ENCODE measurements at regions not wholly inside any gene's neighbourhood (a gene's known extent, or its start where the extent isn't known, plus 50 kb on each side); places are given as distances from the start of the nearest gene placed in this dataset.

DNA sequence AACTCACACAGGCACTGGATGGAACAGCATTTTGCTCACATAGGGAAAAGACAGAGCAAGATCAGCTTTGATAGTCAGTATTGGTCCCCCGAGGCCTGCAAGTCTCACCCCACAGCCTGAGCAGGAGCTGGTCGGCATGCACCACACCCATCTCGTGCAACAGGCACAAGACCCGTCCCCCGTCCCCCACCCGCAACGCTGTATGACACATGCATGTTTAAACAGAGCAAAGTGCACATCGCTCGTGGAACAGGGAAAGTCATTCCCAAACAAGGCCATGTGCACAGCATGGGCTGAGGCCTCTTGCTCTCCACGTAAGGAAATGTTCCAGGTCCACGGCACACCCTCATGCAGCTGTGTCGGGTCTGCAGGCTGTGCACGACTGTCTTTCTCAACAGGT lies 527.2 kb downstream of the ACTR3B start:
- no peak overlapping the region for H4K5ac ChIP-seq (ENCODE audit: low read length)
- H2BK120ac ChIP-seq (ENCODE audit: low read depth, low read length), result no peak overlapping the region
- H2BK15ac ChIP-seq (replicated peaks; ENCODE audit: low read depth), result no peak overlapping the region
- H3K9ac ChIP-seq (ENCODE audit: low read length), result no peak overlapping the region
- WGBS (ENCODE audit: extremely low coverage, insufficient coverage, low lambda C conversion rate), result no CpG with 5 or more reads among the region's 13 CpGs
- no peak overlapping the region for H3K4me3 ChIP-seq (ENCODE audit: low read length)
- no peak overlapping the region for H3K4ac ChIP-seq (ENCODE audit: low read depth, low read length)
- H3K79me2 ChIP-seq (ENCODE audit: control insufficient read depth, insufficient read depth, low read length), result no peaks in the 10 kb centered on the region
- no peak overlapping the region for H3K18ac ChIP-seq (ENCODE audit: low read length)
- H2AK5ac ChIP-seq (ENCODE audit: low read length), result no peak overlapping the region
- no peak for DNase-seq
- H4K8ac ChIP-seq (ENCODE audit: low read depth, low read length), result no peak overlapping the region
- H2BK5ac ChIP-seq (ENCODE audit: low read length), result no peak overlapping the region
- no peak overlapping the region for H3K27ac ChIP-seq (ENCODE audit: low read depth, low read length)
- no peaks in the 10 kb centered on the region for H3K36me3 ChIP-seq (ENCODE audit: control insufficient read depth, insufficient read depth, low read length)
- no peaks in the 10 kb centered on the region for H3K27me3 ChIP-seq (ENCODE audit: insufficient read depth, low read length, poor library complexity)
- H3K4me2 ChIP-seq (ENCODE audit: low read length), result no peak overlapping the region
- no peaks in the 10 kb centered on the region for H3K4me1 ChIP-seq (ENCODE audit: control insufficient read depth, low read depth, low read length)
- no peak overlapping the region for H3K56ac ChIP-seq (ENCODE audit: low read length)
- H3K23ac ChIP-seq (ENCODE audit: low read length), result no peak overlapping the region
- no peaks in the 10 kb centered on the region for H3K79me1 ChIP-seq (ENCODE audit: low read length)

- no peak overlapping the region for H3K23ac ChIP-seq (ENCODE audit: low read length)
These were observed 530.5 kb downstream of the ACTR3B start for GRCh38 chr7:153290066-153290465.

DNA sequence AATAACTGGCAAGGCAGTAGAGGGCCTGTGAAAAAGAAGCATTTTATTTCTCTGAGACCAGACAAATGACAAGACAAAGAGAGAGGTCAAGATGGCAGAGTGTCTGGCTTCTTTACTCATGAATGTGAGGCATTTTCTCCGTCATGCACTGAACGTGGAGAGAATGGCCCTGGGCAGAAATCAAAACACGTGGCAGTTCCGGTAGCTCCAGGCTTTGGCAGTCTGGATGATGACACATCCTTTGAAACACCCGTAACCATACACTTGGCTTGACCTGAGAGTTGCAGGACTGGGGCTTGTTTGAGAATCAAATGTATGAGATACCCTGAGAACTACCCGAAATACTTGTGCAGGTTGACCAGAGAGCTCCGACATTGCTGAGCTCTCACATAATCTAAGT lies 537.6 kb downstream of the ACTR3B start:
- no peak overlapping the region for H2AK5ac ChIP-seq (ENCODE audit: low read length)
- H3K23ac ChIP-seq (ENCODE audit: low read length), result no peak overlapping the region
- peak; percentile 6 for DNase-seq
- no peak overlapping the region for H3K18ac ChIP-seq (ENCODE audit: low read length)
- H2BK120ac ChIP-seq (ENCODE audit: low read depth, low read length), result no peak overlapping the region
- H3K56ac ChIP-seq (ENCODE audit: low read length), result no peak overlapping the region
- H3K4me3 ChIP-seq (ENCODE audit: low read length), result no peak overlapping the region
- no peaks in the 10 kb centered on the region for H3K36me3 ChIP-seq (ENCODE audit: control insufficient read depth, insufficient read depth, low read length)
- no peaks in the 10 kb centered on the region for H3K79me2 ChIP-seq (ENCODE audit: control insufficient read depth, insufficient read depth, low read length)
- no peak overlapping the region for H3K4ac ChIP-seq (ENCODE audit: low read depth, low read length)
- no peak overlapping the region for H4K8ac ChIP-seq (ENCODE audit: low read depth, low read length)
- H2BK15ac ChIP-seq (replicated peaks; ENCODE audit: low read depth), result no peak overlapping the region
- no peaks in the 10 kb centered on the region for H3K79me1 ChIP-seq (ENCODE audit: low read length)
- no peaks in the 10 kb centered on the region for H3K27me3 ChIP-seq (ENCODE audit: insufficient read depth, low read length, poor library complexity)
- H2BK5ac ChIP-seq (ENCODE audit: low read length), result no peak overlapping the region
- no peak overlapping the region for H4K5ac ChIP-seq (ENCODE audit: low read length)
- H3K4me2 ChIP-seq (ENCODE audit: low read length), result no peak overlapping the region
- no CpG with 5 or more reads among the region's 7 CpGs for WGBS (ENCODE audit: extremely low coverage, insufficient coverage, low lambda C conversion rate)
- H3K9ac ChIP-seq (ENCODE audit: low read length), result no peak overlapping the region
- H3K4me1 ChIP-seq (ENCODE audit: control insufficient read depth, low read depth, low read length), result no peaks in the 10 kb centered on the region
- no peak overlapping the region for H3K27ac ChIP-seq (ENCODE audit: low read depth, low read length)

More at GRCh38 chr7:153290066-153290465, 530.5 kb downstream of the ACTR3B start:
- Histone ChIP-seq H2BK5ac (ENCODE audit: low read length) (no peak overlapping the region), H3K9ac (ENCODE audit: low read length) (no peak overlapping the region), H4K8ac (ENCODE audit: low read depth, low read length) (no peak overlapping the region), H3K4me1 (ENCODE audit: control insufficient read depth, low read depth, low read length) (no peaks in the 10 kb centered on the region), H3K4me3 (ENCODE audit: low read length) (no peak overlapping the region), H3K79me1 (ENCODE audit: low read length) (no peaks in the 10 kb centered on the region), H4K5ac (ENCODE audit: low read length) (no peak overlapping the region), H3K36me3 (ENCODE audit: control insufficient read depth, insufficient read depth, low read length) (no peaks in the 10 kb centered on the region), H3K79me2 (ENCODE audit: control insufficient read depth, insufficient read depth, low read length) (no peaks in the 10 kb centered on the region), H2AK5ac (ENCODE audit: low read length) (no peak overlapping the region), H3K4ac (ENCODE audit: low read depth, low read length) (no peak overlapping the region), H2BK15ac (replicated peaks; ENCODE audit: low read depth) (no peak overlapping the region), H3K56ac (ENCODE audit: low read length) (no peak overlapping the region), H3K4me2 (ENCODE audit: low read length) (no peak overlapping the region), H3K27ac (ENCODE audit: low read depth, low read length) (no peak overlapping the region), H3K18ac (ENCODE audit: low read length) (no peak overlapping the region), H2BK120ac (ENCODE audit: low read depth, low read length) (no peak overlapping the region), H3K27me3 (ENCODE audit: insufficient read depth, low read length, poor library complexity) (no peaks in the 10 kb centered on the region)
- no peak for DNase-seq
- WGBS (ENCODE audit: extremely low coverage, insufficient coverage, low lambda C conversion rate), result no CpG with 5 or more reads among the region's 4 CpGs

DNA sequence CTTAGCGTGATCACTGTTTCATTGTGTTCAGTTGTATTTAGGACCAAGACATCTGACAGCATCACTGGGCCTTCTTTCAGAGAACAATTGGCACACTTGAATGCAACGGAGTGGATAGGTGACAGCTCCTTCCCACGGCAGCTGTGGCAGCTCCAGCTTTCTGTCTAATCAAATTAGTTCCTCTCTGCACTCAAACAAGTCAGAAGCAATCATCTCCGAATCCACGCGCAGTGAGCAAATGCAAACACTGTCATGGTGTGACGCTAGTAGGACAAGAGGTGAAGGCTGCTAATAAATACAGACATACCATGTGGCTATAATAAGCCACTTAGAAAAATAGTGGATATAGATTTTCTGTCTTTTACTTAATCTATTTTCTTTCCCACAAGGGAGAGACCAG lies 542.4 kb downstream of the ACTR3B start:
- H3K4me3 ChIP-seq (ENCODE audit: low read length), result no peak overlapping the region
- no peak for DNase-seq
- H3K36me3 ChIP-seq (ENCODE audit: control insufficient read depth, insufficient read depth, low read length), result no peaks in the 10 kb centered on the region
- no peak overlapping the region for H4K5ac ChIP-seq (ENCODE audit: low read length)
- H3K79me1 ChIP-seq (ENCODE audit: low read length), result no peaks in the 10 kb centered on the region
- no peak overlapping the region for H3K18ac ChIP-seq (ENCODE audit: low read length)
- H2AK5ac ChIP-seq (ENCODE audit: low read length), result no peak overlapping the region
- H2BK15ac ChIP-seq (replicated peaks; ENCODE audit: low read depth), result no peak overlapping the region
- H3K4me1 ChIP-seq (ENCODE audit: control insufficient read depth, low read depth, low read length), result no peaks in the 10 kb centered on the region
- no peak overlapping the region for H3K4ac ChIP-seq (ENCODE audit: low read depth, low read length)
- H3K23ac ChIP-seq (ENCODE audit: low read length), result no peak overlapping the region
- no peaks in the 10 kb centered on the region for H3K27me3 ChIP-seq (ENCODE audit: insufficient read depth, low read length, poor library complexity)
- H3K27ac ChIP-seq (ENCODE audit: low read depth, low read length), result no peak overlapping the region
- H2BK5ac ChIP-seq (ENCODE audit: low read length), result no peak overlapping the region
- no peak overlapping the region for H2BK120ac ChIP-seq (ENCODE audit: low read depth, low read length)
- H3K56ac ChIP-seq (ENCODE audit: low read length), result no peak overlapping the region
- H3K9ac ChIP-seq (ENCODE audit: low read length), result no peak overlapping the region
- no peaks in the 10 kb centered on the region for H3K79me2 ChIP-seq (ENCODE audit: control insufficient read depth, insufficient read depth, low read length)
- H3K4me2 ChIP-seq (ENCODE audit: low read length), result no peak overlapping the region
- no CpG with 5 or more reads among the region's 7 CpGs for WGBS (ENCODE audit: extremely low coverage, insufficient coverage, low lambda C conversion rate)
- H4K8ac ChIP-seq (ENCODE audit: low read depth, low read length), result no peak overlapping the region

GRCh38 chr7:153320005-153320404 lies 560.5 kb downstream of the ACTR3B start:
- H3K18ac ChIP-seq (ENCODE audit: low read length), result no peak overlapping the region
- no peaks in the 10 kb centered on the region for H3K36me3 ChIP-seq (ENCODE audit: control insufficient read depth, insufficient read depth, low read length)

DNA sequence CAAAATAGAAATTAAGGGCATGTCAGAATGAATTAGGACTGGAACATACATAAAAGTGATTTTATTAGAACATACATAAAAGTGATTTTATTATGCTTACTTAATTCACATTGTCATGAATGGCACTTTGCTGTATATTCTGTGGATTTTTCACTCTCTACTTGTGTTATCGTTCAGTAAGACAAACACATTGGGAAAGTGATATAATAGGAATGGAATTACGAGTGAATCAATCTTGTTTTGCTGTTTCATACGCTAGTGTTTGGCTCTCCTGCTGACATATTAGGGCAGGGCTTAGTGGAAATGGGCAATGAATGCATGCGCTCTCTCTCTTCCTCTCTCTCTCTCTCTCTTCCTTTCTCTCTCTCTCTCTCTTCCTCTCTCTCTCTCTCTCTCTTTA lies 561.1 kb downstream of the ACTR3B start:
- H2AK5ac ChIP-seq (ENCODE audit: low read length), result no peak overlapping the region
- no peak overlapping the region for H4K5ac ChIP-seq (ENCODE audit: low read length)
- H3K4me3 ChIP-seq (ENCODE audit: low read length), result no peak overlapping the region
- H3K4ac ChIP-seq (ENCODE audit: low read depth, low read length), result no peak overlapping the region
- no peak overlapping the region for H3K56ac ChIP-seq (ENCODE audit: low read length)
- no CpG with 5 or more reads among the region's 4 CpGs for WGBS (ENCODE audit: extremely low coverage, insufficient coverage, low lambda C conversion rate)
- no peak overlapping the region for H3K23ac ChIP-seq (ENCODE audit: low read length)
- H2BK15ac ChIP-seq (replicated peaks; ENCODE audit: low read depth), result no peak overlapping the region
- no peak overlapping the region for H3K4me2 ChIP-seq (ENCODE audit: low read length)
- H3K18ac ChIP-seq (ENCODE audit: low read length), result no peak overlapping the region
- no peak overlapping the region for H3K27ac ChIP-seq (ENCODE audit: low read depth, low read length)
- no peak for DNase-seq
- H3K36me3 ChIP-seq (ENCODE audit: control insufficient read depth, insufficient read depth, low read length), result no peaks in the 10 kb centered on the region
- no peaks in the 10 kb centered on the region for H3K27me3 ChIP-seq (ENCODE audit: insufficient read depth, low read length, poor library complexity)
- H3K4me1 ChIP-seq (ENCODE audit: control insufficient read depth, low read depth, low read length), result no peaks in the 10 kb centered on the region
- no peaks in the 10 kb centered on the region for H3K79me1 ChIP-seq (ENCODE audit: low read length)
- H3K9ac ChIP-seq (ENCODE audit: low read length), result no peak overlapping the region
- no peak overlapping the region for H4K8ac ChIP-seq (ENCODE audit: low read depth, low read length)
- H2BK120ac ChIP-seq (ENCODE audit: low read depth, low read length), result no peak overlapping the region
- no peaks in the 10 kb centered on the region for H3K79me2 ChIP-seq (ENCODE audit: control insufficient read depth, insufficient read depth, low read length)
- H2BK5ac ChIP-seq (ENCODE audit: low read length), result no peak overlapping the region

More at GRCh38 chr7:153320005-153320404, 560.5 kb downstream of the ACTR3B start:
- Histone ChIP-seq H3K4me1 (ENCODE audit: control insufficient read depth, low read depth, low read length) (no peaks in the 10 kb centered on the region), H3K23ac (ENCODE audit: low read length) (no peak overlapping the region), H3K79me2 (ENCODE audit: control insufficient read depth, insufficient read depth, low read length) (no peaks in the 10 kb centered on the region), H2BK15ac (replicated peaks; ENCODE audit: low read depth) (no peak overlapping the region), H2BK120ac (ENCODE audit: low read depth, low read length) (no peak overlapping the region), H3K56ac (ENCODE audit: low read length) (no peak overlapping the region), H3K4me2 (ENCODE audit: low read length) (no peak overlapping the region), H4K8ac (ENCODE audit: low read depth, low read length) (no peak overlapping the region), H2AK5ac (ENCODE audit: low read length) (no peak overlapping the region), H3K27me3 (ENCODE audit: insufficient read depth, low read length, poor library complexity) (no peaks in the 10 kb centered on the region), H2BK5ac (ENCODE audit: low read length) (no peak overlapping the region), H3K27ac (ENCODE audit: low read depth, low read length) (no peak overlapping the region), H4K5ac (ENCODE audit: low read length) (no peak overlapping the region), H3K4ac (ENCODE audit: low read depth, low read length) (no peak overlapping the region), H3K4me3 (ENCODE audit: low read length) (no peak overlapping the region), H3K9ac (ENCODE audit: low read length) (no peak overlapping the region), H3K79me1 (ENCODE audit: low read length) (no peaks in the 10 kb centered on the region)
- DNase-seq, result no peak
- WGBS (ENCODE audit: extremely low coverage, insufficient coverage, low lambda C conversion rate), result no CpG with 5 or more reads among the region's 4 CpGs

Measured in mesendoderm (in vitro differentiated cells).